GM21447 (cell line): ENCODE measurements at regions not wholly inside any gene's neighbourhood (a gene's known extent, or its start where the extent isn't known, plus 50 kb on each side); places are given as distances from the start of the nearest gene placed in this dataset.

Experiments used
- ATAC-seq: cut with Tn5 transposase; IDR thresholded peaks from one replicate; pipeline ENCODE4 v1.9.1; 2021; ENCODE audit not compliant: unreplicated experiment

GRCh38 chr3:186413615-186414415 lies 51.8 kb upstream of the DGKG start:
- ATAC-seq, result peak; percentile 63

GRCh38 chr3:186411994-186412393 lies 50.0 kb upstream of the DGKG start:
- no peak for ATAC-seq
